Smooth muscle cell (in vitro differentiated cells): ENCODE measurements at regions not wholly inside any gene's neighbourhood (a gene's known extent, or its start where the extent isn't known, plus 50 kb on each side); places are given as distances from the start of the nearest gene placed in this dataset.

Experiments used
- DNase-seq: peaks from one replicate; lab custom pipeline; 2025; ENCODE audit not compliant: unreplicated experiment; lab: John Stamatoyannopoulos, UW
- H2AFZ ChIP-seq: fragments of 200-600 bp; sonication (generic); 2 replicates; pipeline ENCODE4 v1.6.0; 2016; ENCODE audit warnings: antibody characterized with exemption, low read depth, mild to moderate bottlenecking
- H3F3A ChIP-seq: fragments of 200-600 bp; sonication (generic); 2 replicates; pipeline ENCODE4 v1.6.0; 2017; ENCODE audit warnings: antibody characterized with exemption, low read depth
- H3K27ac ChIP-seq: fragments of 200-600 bp; sonication (generic); 2 replicates; pipeline ENCODE4 v1.5.1; 2016; ENCODE audit warnings: low read depth, mild to moderate bottlenecking
- H3K27me3 ChIP-seq: fragments of 200-600 bp; sonication (generic); 2 replicates; pipeline ENCODE4 v1.6.1; 2016; ENCODE audit warnings: low read depth, mild to moderate bottlenecking
- H3K36me3 ChIP-seq: fragments of 200-600 bp; sonication (generic); 2 replicates; pipeline ENCODE4 v1.5.1; 2016; ENCODE audit warnings: low read depth
- H3K4me1 ChIP-seq: fragments of 200-600 bp; sonication (generic); 2 replicates; pipeline ENCODE4 v1.5.1; 2016; ENCODE audit warnings: low read depth
- H3K4me2 ChIP-seq: fragments of 200-600 bp; sonication (generic); 2 replicates; pipeline ENCODE4 v1.6.0; 2016; ENCODE audit warnings: mild to moderate bottlenecking
- H3K4me3 ChIP-seq: fragments of 200-600 bp; sonication (generic); 2 replicates; pipeline ENCODE4 v1.5.1; 2016; ENCODE audit warnings: mild to moderate bottlenecking
- H3K79me2 ChIP-seq: fragments of 200-600 bp; sonication (generic); 2 replicates; pipeline ENCODE4 v1.6.0; 2016; ENCODE audit warnings: low read depth, mild to moderate bottlenecking
- H3K9ac ChIP-seq: fragments of 200-600 bp; sonication (generic); 2 replicates; pipeline ENCODE4 v1.6.0; 2016; ENCODE audit warnings: low read depth
- H3K9me3 ChIP-seq: fragments of 200-600 bp; sonication (generic); replicated peaks from 2 replicates; pipeline ENCODE4 v1.5.1; 2016; ENCODE audit warnings: low read depth
- H4K20me1 ChIP-seq: fragments of 200-600 bp; sonication (generic); 2 replicates; pipeline ENCODE4 v1.6.0; 2016; ENCODE audit warnings: low read depth
- CTCF ChIP-seq: fragments of 200-600 bp; sonication (generic); IDR thresholded peaks from 2 replicates; pipeline ENCODE4 v1.5.1; 2017; ENCODE audit warnings: borderline replicate concordance, mild to moderate bottlenecking, antibody characterized with exemption; ENCODE audit not compliant: insufficient read depth, poor library complexity, severe bottlenecking
- WGBS: methylation state at CpG from one replicate; pipeline ENCODE4 v1.1.7; 2016; ENCODE audit warnings: low lambda C conversion rate; 5-methylcytosine and 5-hydroxymethylcytosine counted together

- DNase-seq, result no peak
- WGBS, result 95% methylated on average over 9 of the region's 9 CpGs
- no peaks in the 10 kb centered on the region for H3F3A ChIP-seq
Observed at GRCh38 chr15:67899596-67900283, 59.9 kb upstream of the RNU6-1 start.

GRCh38 chr15:67900621-67901147, 60.8 kb upstream of the RNU6-1 start:
- no peaks in the 10 kb centered on the region for H3K79me2 ChIP-seq
- H3K4me1 ChIP-seq, result no peaks in the 10 kb centered on the region
- no peak overlapping the region for H3K4me3 ChIP-seq
- no peak overlapping the region for H3K4me2 ChIP-seq
- H3K9me3 ChIP-seq, result no peaks in the 10 kb centered on the region
- H4K20me1 ChIP-seq, result no peaks in the 10 kb centered on the region
- no peaks in the 10 kb centered on the region for H3K27me3 ChIP-seq
- no peak for DNase-seq
- no peak for TF ChIP-seq CTCF
- no peaks in the 10 kb centered on the region for H3F3A ChIP-seq
- no peaks in the 10 kb centered on the region for H3K36me3 ChIP-seq
- H2AFZ ChIP-seq, result no peak overlapping the region
- H3K9ac ChIP-seq, result no peak overlapping the region
- 98% methylated on average over 2 of the region's 2 CpGs for WGBS
- H3K27ac ChIP-seq, result no peak overlapping the region

More at GRCh38 chr15:67899596-67900283, 59.9 kb upstream of the RNU6-1 start:
- H3K9me3 ChIP-seq, result no peaks in the 10 kb centered on the region
- H3K9ac ChIP-seq, result no peak overlapping the region
- no peaks in the 10 kb centered on the region for H3K27me3 ChIP-seq
- H3K27ac ChIP-seq, result no peak overlapping the region
- H3K36me3 ChIP-seq, result no peaks in the 10 kb centered on the region
- H4K20me1 ChIP-seq, result no peaks in the 10 kb centered on the region
- no peaks in the 10 kb centered on the region for H3K79me2 ChIP-seq
- peak overlapping the region; percentile 9 for H2AFZ ChIP-seq
- no peaks in the 10 kb centered on the region for H3K4me1 ChIP-seq
- H3K4me3 ChIP-seq, result no peak overlapping the region
- H3K4me2 ChIP-seq, result no peak overlapping the region
- no peak for TF ChIP-seq CTCF

GRCh38 chr15:67901922-67902321, 62.1 kb upstream of the RNU6-1 start:
- no peak for TF ChIP-seq CTCF
- no peak for DNase-seq
- Histone ChIP-seq H3K4me3 (no peak overlapping the region), H2AFZ (no peak overlapping the region), H4K20me1 (no peaks in the 10 kb centered on the region), H3K36me3 (no peaks in the 10 kb centered on the region), H3K9me3 (no peaks in the 10 kb centered on the region), H3K4me2 (no peak overlapping the region), H3K27me3 (no peaks in the 10 kb centered on the region), H3F3A (no peaks in the 10 kb centered on the region), H3K4me1 (no peaks in the 10 kb centered on the region), H3K27ac (no peak overlapping the region), H3K9ac (no peak overlapping the region), H3K79me2 (no peaks in the 10 kb centered on the region)
- WGBS, result 97% methylated on average over 1 of the region's 1 CpG

- Histone ChIP-seq H3K9me3 (no peaks in the 10 kb centered on the region), H3K27ac (no peak overlapping the region), H3K4me2 (no peak overlapping the region), H3K4me1 (no peaks in the 10 kb centered on the region), H3K4me3 (no peak overlapping the region), H3K79me2 (no peaks in the 10 kb centered on the region), H3K36me3 (no peaks in the 10 kb centered on the region), H3K9ac (no peak overlapping the region), H3K27me3 (no peaks in the 10 kb centered on the region), H4K20me1 (no peaks in the 10 kb centered on the region), H3F3A (no peaks in the 10 kb centered on the region), H2AFZ (no peak overlapping the region)
- no peak for DNase-seq
- no peak for TF ChIP-seq CTCF
- WGBS, result 91% methylated on average over 9 of the region's 9 CpGs
Observed at GRCh38 chr15:67902579-67903009, 62.7 kb upstream of the RNU6-1 start.
